ENCODE measurements at regions not wholly inside any gene's neighbourhood (a gene's known extent, or its start where the extent isn't known, plus 50 kb on each side); places are given as distances from the start of the nearest gene placed in this dataset.
"Not testable (repeated sequence)": the region's sequence is repeated elsewhere in the genome, so short reads cannot be mapped to it uniquely, and the experiment has no call there.

DNA sequence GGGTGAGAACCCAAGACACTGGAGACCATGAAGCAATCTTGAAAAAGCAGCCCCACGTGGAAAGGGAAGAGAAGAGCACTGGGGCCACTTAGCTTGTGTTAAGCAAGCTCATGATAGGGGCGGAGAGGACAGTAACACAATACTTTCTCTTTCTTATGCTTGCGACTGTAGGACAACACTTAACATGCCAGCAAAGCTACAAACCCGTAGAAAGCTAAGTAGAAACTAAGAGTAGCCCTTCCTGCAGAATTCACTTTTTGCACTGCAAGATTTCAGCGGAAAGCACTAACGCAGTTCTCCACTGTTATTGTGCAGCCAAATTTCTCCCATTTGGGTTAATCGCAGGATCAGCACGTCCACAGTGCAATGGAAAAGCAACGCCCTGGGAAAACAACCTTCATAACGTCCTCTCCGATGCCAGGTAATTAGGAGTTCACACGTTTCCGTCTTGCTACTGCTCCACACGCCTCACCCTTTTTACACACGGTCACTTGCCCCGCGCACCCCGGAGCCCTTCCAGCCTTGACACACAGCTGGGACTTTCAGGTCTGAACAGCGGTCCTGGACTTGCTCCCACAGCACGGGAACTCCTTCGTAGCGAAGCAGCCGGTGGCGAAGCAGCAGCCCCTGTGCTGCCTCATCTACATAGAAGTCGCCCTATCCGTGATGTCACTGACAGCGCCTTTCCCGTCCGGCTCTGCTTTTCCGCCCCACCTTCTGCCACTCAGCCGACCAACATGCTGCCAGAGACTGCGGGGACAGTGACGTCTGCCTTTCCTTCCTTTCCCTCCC lies 148.6 kb downstream of the PPIAL4G start:
- TF ChIP-seq, protein P1, sequence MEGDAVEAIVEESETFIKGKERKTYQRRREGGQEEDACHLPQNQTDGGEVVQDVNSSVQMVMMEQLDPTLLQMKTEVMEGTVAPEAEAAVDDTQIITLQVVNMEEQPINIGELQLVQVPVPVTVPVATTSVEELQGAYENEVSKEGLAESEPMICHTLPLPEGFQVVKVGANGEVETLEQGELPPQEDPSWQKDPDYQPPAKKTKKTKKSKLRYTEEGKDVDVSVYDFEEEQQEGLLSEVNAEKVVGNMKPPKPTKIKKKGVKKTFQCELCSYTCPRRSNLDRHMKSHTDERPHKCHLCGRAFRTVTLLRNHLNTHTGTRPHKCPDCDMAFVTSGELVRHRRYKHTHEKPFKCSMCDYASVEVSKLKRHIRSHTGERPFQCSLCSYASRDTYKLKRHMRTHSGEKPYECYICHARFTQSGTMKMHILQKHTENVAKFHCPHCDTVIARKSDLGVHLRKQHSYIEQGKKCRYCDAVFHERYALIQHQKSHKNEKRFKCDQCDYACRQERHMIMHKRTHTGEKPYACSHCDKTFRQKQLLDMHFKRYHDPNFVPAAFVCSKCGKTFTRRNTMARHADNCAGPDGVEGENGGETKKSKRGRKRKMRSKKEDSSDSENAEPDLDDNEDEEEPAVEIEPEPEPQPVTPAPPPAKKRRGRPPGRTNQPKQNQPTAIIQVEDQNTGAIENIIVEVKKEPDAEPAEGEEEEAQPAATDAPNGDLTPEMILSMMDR (IDR thresholded peaks at IDR 0.05; ENCODE audit: borderline replicate concordance, extremely low read depth, low read length, poor library complexity, severe bottlenecking), result no peak
- no peak for TF ChIP-seq EZH2 (IDR thresholded peaks at IDR 0.05; ENCODE audit: borderline replicate concordance, low read depth, low read length, severe bottlenecking)
- peak; percentile 74 for ATAC-seq (ENCODE audit: insufficient read depth, low read depth)
- Histone ChIP-seq H3K9ac (ENCODE audit: low read depth, low read length) (no peak overlapping the region), H3K4me2 (ENCODE audit: insufficient read depth, low read length) (peak overlapping the region; percentile 58), H3K4me1 (ENCODE audit: insufficient read depth, low read length) (peaks cover 8% of the 10 kb centered on the region), H3K79me2 (ENCODE audit: insufficient read depth, low read length) (no peaks in the 10 kb centered on the region), H3K36me3 (ENCODE audit: insufficient read depth, low read length) (no peaks in the 10 kb centered on the region), H4K20me1 (ENCODE audit: insufficient read depth, low read length) (no peaks in the 10 kb centered on the region), H3K27me3 (ENCODE audit: insufficient read depth, low read length, poor library complexity) (peaks cover 30% of the 10 kb centered on the region), H3K4me3 (ENCODE audit: low read depth in 1 of 2, low read length in 2 of 2) (peak overlapping the region in 1 of 2 experiments; percentile 51; a peak in 2 of 4 replicates), H2AFZ (ENCODE audit: low read depth, low read length) (peak overlapping the region; percentile 62), H3K9me3 (ENCODE audit: insufficient read depth, low read length, severe bottlenecking) (no peaks in the 10 kb centered on the region), H3K27ac (ENCODE audit: low read length) (no peak overlapping the region)
- peak; percentile 21 for DNase-seq

DNA sequence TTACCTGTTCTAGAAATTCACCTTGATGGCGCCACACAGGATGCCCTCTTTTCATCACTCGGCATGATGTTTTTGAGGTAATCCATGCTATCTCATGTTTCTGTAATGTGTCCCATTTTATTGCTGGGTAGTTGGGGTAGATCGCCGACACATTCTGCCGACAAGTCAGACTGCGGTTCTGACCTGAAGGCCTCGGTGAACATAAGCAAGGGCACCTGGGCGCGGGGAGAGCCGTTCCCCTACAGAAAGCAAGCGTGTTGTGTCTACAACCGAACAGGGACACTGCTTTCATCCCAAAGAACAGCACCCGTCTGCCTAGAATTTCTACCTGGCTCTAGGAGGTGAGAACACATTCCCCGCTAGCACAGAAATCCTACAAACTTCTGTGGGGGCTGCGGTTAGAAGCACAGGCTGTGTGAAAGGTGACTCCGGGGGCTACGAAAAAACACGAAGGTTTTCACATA lies 149.2 kb downstream of the PPIAL4G start:
- Histone ChIP-seq H3K27me3 (ENCODE audit: insufficient read depth, low read length, poor library complexity) (peaks cover 30% of the 10 kb centered on the region), H4K20me1 (ENCODE audit: insufficient read depth, low read length) (no peaks in the 10 kb centered on the region), H3K4me1 (ENCODE audit: insufficient read depth, low read length) (peaks cover 8% of the 10 kb centered on the region), H3K36me3 (ENCODE audit: insufficient read depth, low read length) (no peaks in the 10 kb centered on the region), H2AFZ (ENCODE audit: low read depth, low read length) (0 out of 2 replicates have a peak overlapping the region, but pooled peaks have one; percentile 62), H3K4me2 (ENCODE audit: insufficient read depth, low read length) (peak overlapping the region; percentile 58; the same call in 1 of the 2 replicates), H3K4me3 (ENCODE audit: low read depth in 1 of 2, low read length in 2 of 2) (peak overlapping the region in 1 of 2 experiments; percentile 51; a peak in 1 of 4 replicates), H3K9ac (ENCODE audit: low read depth, low read length) (no peak overlapping the region), H3K9me3 (ENCODE audit: insufficient read depth, low read length, severe bottlenecking) (no peaks in the 10 kb centered on the region), H3K27ac (ENCODE audit: low read length) (no peak overlapping the region), H3K79me2 (ENCODE audit: insufficient read depth, low read length) (no peaks in the 10 kb centered on the region)
- no peak for ATAC-seq (ENCODE audit: insufficient read depth, low read depth)
- DNase-seq, result no peak
- no peak for TF ChIP-seq EZH2 (IDR thresholded peaks at IDR 0.05; ENCODE audit: borderline replicate concordance, low read depth, low read length, severe bottlenecking)
- TF ChIP-seq, protein P1 (IDR thresholded peaks at IDR 0.05; ENCODE audit: borderline replicate concordance, extremely low read depth, low read length, poor library complexity, severe bottlenecking), result no peak

DNA sequence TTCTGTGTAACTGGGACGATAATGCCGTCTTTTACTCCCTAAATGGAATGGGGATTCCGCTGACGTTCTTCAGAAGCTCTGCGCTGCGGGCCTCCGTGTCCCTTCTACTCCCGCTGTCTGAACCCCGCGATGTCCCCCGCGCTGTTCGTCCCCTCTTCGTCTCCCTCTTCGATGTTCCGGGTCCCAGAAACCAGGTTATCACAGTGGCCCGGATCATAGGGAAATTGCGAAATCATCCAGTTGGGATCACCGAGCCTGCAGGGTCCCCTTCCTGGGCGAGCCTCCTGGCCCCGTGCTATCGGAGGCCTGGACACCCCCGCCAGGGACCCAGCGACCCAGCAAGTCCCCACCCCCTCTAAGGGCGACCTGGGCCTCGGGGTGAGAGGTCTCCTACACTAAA lies 154.2 kb downstream of the PPIAL4G start:
- TF ChIP-seq, protein P1 (IDR thresholded peaks at IDR 0.05; ENCODE audit: borderline replicate concordance, extremely low read depth, low read length, poor library complexity, severe bottlenecking), result no peak
- no peak for TF ChIP-seq EZH2 (IDR thresholded peaks at IDR 0.05; ENCODE audit: borderline replicate concordance, low read depth, low read length, severe bottlenecking)
- H3K27me3 ChIP-seq (ENCODE audit: insufficient read depth, low read length, poor library complexity), result peaks cover 12% of the 10 kb centered on the region
- H3K79me2 ChIP-seq (ENCODE audit: insufficient read depth, low read length), result no peaks in the 10 kb centered on the region
- no peak overlapping the region for H3K4me2 ChIP-seq (ENCODE audit: insufficient read depth, low read length)
- H3K4me1 ChIP-seq (ENCODE audit: insufficient read depth, low read length), result no peaks in the 10 kb centered on the region
- H3K9me3 ChIP-seq (ENCODE audit: insufficient read depth, low read length, severe bottlenecking), result no peaks in the 10 kb centered on the region
- no peak overlapping the region for H2AFZ ChIP-seq (ENCODE audit: low read depth, low read length)
- H3K27ac ChIP-seq (ENCODE audit: low read length), result no peak overlapping the region
- no peak for DNase-seq
- ATAC-seq (ENCODE audit: insufficient read depth, low read depth), result no peak
- no peak overlapping the region for H3K9ac ChIP-seq (ENCODE audit: low read depth, low read length)
- H3K4me3 ChIP-seq (ENCODE audit: low read depth in 1 of 2, low read length in 2 of 2), result no peak overlapping the region
- H4K20me1 ChIP-seq (ENCODE audit: insufficient read depth, low read length), result no peaks in the 10 kb centered on the region
- no peaks in the 10 kb centered on the region for H3K36me3 ChIP-seq (ENCODE audit: insufficient read depth, low read length)

DNA sequence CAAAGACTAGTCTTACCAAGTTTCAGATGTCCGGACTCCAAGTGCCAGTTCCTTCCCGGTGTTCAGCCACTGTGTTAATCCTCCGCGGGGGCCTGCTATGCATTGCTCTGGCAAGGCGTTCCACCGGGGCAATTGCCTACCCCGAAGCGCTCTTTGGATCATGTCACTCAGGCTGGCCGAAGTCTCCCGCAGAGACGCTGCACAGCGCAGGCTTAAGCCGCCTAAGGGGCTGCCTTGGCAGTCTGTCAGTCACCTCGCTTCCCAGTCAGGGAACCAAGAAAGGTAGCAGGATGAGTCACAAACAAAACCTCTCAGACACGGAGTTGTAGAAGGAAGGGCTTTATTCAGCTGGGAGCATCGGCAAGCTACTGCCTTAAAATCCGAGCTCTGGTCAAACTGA lies 158.1 kb downstream of the PPIAL4G start:
- not testable (repeated sequence) for H3K9ac ChIP-seq (ENCODE audit: low read depth, low read length); H3K27me3 ChIP-seq (ENCODE audit: insufficient read depth, low read length, poor library complexity); H3K4me2 ChIP-seq (ENCODE audit: insufficient read depth, low read length); H3K36me3 ChIP-seq (ENCODE audit: insufficient read depth, low read length); H3K79me2 ChIP-seq (ENCODE audit: insufficient read depth, low read length); H3K4me1 ChIP-seq (ENCODE audit: insufficient read depth, low read length); ATAC-seq (ENCODE audit: insufficient read depth, low read depth); H4K20me1 ChIP-seq (ENCODE audit: insufficient read depth, low read length); H2AFZ ChIP-seq (ENCODE audit: low read depth, low read length); DNase-seq; H3K4me3 ChIP-seq (ENCODE audit: low read depth in 1 of 2, low read length in 2 of 2); H3K27ac ChIP-seq (ENCODE audit: low read length); H3K9me3 ChIP-seq (ENCODE audit: insufficient read depth, low read length, severe bottlenecking)

DNA sequence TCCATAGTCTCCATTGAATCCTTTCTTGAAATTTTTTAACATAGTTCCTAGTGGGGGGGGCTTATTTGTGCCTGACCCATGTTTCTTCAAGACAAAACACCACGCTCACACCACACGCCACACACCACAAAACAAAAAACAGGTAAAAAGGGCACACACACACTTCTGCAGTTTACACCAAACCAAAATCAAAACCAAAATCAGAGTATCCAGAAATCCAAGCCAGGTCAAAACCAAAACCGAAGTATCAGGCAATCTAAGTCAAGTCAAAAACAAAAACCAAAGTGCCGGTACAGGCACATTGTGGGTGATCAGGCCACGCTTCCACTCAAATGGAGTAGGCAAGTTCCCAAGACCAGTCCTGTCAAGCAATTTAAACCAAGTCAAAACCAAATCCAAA lies 158.6 kb downstream of the PPIAL4G start:
- not testable (repeated sequence) for H3K27me3 ChIP-seq (ENCODE audit: insufficient read depth, low read length, poor library complexity)

More for the DNA sequence above, 158.6 kb downstream of the PPIAL4G start:
- H3K79me2 ChIP-seq (ENCODE audit: insufficient read depth, low read length); H2AFZ ChIP-seq (ENCODE audit: low read depth, low read length); H3K4me2 ChIP-seq (ENCODE audit: insufficient read depth, low read length); ATAC-seq (ENCODE audit: insufficient read depth, low read depth); H3K9me3 ChIP-seq (ENCODE audit: insufficient read depth, low read length, severe bottlenecking); DNase-seq; H3K36me3 ChIP-seq (ENCODE audit: insufficient read depth, low read length); H3K9ac ChIP-seq (ENCODE audit: low read depth, low read length); H3K4me1 ChIP-seq (ENCODE audit: insufficient read depth, low read length); H3K4me3 ChIP-seq (ENCODE audit: low read depth in 1 of 2, low read length in 2 of 2); H3K27ac ChIP-seq (ENCODE audit: low read length); H4K20me1 ChIP-seq (ENCODE audit: insufficient read depth, low read length): not testable (repeated sequence)
